ENCODE measurements at regions not wholly inside any gene's neighbourhood (a gene's known extent, or its start where the extent isn't known, plus 50 kb on each side); places are given as distances from the start of the nearest gene placed in this dataset.

GRCh38 chr2:9087121-9087681, 83.7 kb upstream of the MBOAT2 start:
- in situ Hi-C loops (cut with HindIII; ENCODE audit: low pct_unique_long_range_greater_than_20kb, low sequenced_read_pairs): no loop called here

GRCh38 chr2:9086465-9086864, 83.0 kb upstream of the MBOAT2 start:
- no peaks in the 10 kb centered on the region for H3K27me3 ChIP-seq (ENCODE audit: control insufficient read depth, insufficient read depth, low read length)
- no peaks in the 10 kb centered on the region for H3K9me3 ChIP-seq (ENCODE audit: control insufficient read depth, insufficient read depth, low read depth, low read length)
- CTCF ChIA-PET: no interaction called here
- intact Hi-C loops (cut with micrococcal nuclease; ENCODE audit: unreplicated experiment) (no loop called here), in situ Hi-C loops (cut with HindIII; ENCODE audit: low pct_unique_long_range_greater_than_20kb, low sequenced_read_pairs) (no loop called here)
- BruUV-seq (replicated peaks): no TSS peak
- DNase-seq (ENCODE audit: low read depth, low spot score) (no peak), ATAC-seq (no peak)
- H3K4me3 ChIP-seq (ENCODE audit: low read depth in 2 of 2, low read length in 2 of 2): no peak overlapping the region
- POLR2A ChIA-PET: interaction anchor here (0.7 kb wide), 1 partner anchor 55 kb away, joined by 4 read pairs; no protein-coding TSS in a partner anchor
- no peak overlapping the region for H3K27ac ChIP-seq (ENCODE audit: low read length)
- no peaks in the 10 kb centered on the region for H3K4me1 ChIP-seq (ENCODE audit: control insufficient read depth, insufficient read depth, low read length)
- no peaks in the 10 kb centered on the region for H3K36me3 ChIP-seq (ENCODE audit: control insufficient read depth, insufficient read depth, low read length)
- no peak for TF ChIP-seq REST (IDR thresholded peaks at IDR 0.05; ENCODE audit: insufficient read depth in 1 of 2, low read depth in 2 of 2, low read length in 1 of 2)
- TF ChIP-seq POLR2AphosphoS5 (IDR thresholded peaks at IDR 0.05; ENCODE audit: low read depth, low read length): no peak
- no peak for TF ChIP-seq CTCF (IDR thresholded peaks at IDR 0.05)
- TF ChIP-seq SIN3A (IDR thresholded peaks at IDR 0.05; ENCODE audit: borderline replicate concordance, insufficient read depth, low read depth, low read length): no peak
- TF ChIP-seq TCF7L2 (IDR thresholded peaks at IDR 0.05; ENCODE audit: low read depth, low read length): no peak

More at GRCh38 chr2:9087121-9087681, 83.7 kb upstream of the MBOAT2 start:
- Histone ChIP-seq H3K9me3 (ENCODE audit: control insufficient read depth, insufficient read depth, low read depth, low read length) (no peaks in the 10 kb centered on the region), H3K4me3 (ENCODE audit: low read depth in 2 of 2, low read length in 2 of 2) (no peak overlapping the region), H3K4me1 (ENCODE audit: control insufficient read depth, insufficient read depth, low read length) (no peaks in the 10 kb centered on the region), H3K36me3 (ENCODE audit: control insufficient read depth, insufficient read depth, low read length) (no peaks in the 10 kb centered on the region), H3K27ac (ENCODE audit: low read length) (no peak overlapping the region), H3K27me3 (ENCODE audit: control insufficient read depth, insufficient read depth, low read length) (no peaks in the 10 kb centered on the region)
- ChIA-PET POLR2A (interaction anchor here (0.7 kb wide), 1 partner anchor 55 kb away, joined by 4 read pairs; no protein-coding TSS in a partner anchor), CTCF (no interaction called here)
- intact Hi-C loops (cut with micrococcal nuclease; ENCODE audit: unreplicated experiment): no loop called here
- no peak for TF ChIP-seq SIN3A (IDR thresholded peaks at IDR 0.05; ENCODE audit: borderline replicate concordance, insufficient read depth, low read depth, low read length)
- TF ChIP-seq POLR2AphosphoS5 (IDR thresholded peaks at IDR 0.05; ENCODE audit: low read depth, low read length): no peak
- BruUV-seq (replicated peaks): no TSS peak
- ATAC-seq (no peak), DNase-seq (ENCODE audit: low read depth, low spot score) (no peak)

GRCh38 chr2:9085353-9085752, 81.9 kb upstream of the MBOAT2 start:
- DNase-seq (ENCODE audit: low read depth, low spot score): no peak
- ATAC-seq: no peak
- no TSS peak for BruUV-seq (replicated peaks)
- H3K27me3 ChIP-seq (ENCODE audit: control insufficient read depth, insufficient read depth, low read length): no peaks in the 10 kb centered on the region
- H3K36me3 ChIP-seq (ENCODE audit: control insufficient read depth, insufficient read depth, low read length): no peaks in the 10 kb centered on the region
- H3K27ac ChIP-seq (ENCODE audit: low read length): no peak overlapping the region
- no peaks in the 10 kb centered on the region for H3K4me1 ChIP-seq (ENCODE audit: control insufficient read depth, insufficient read depth, low read length)
- intact Hi-C loops (cut with micrococcal nuclease; ENCODE audit: unreplicated experiment) (no loop called here), in situ Hi-C loops (cut with HindIII; ENCODE audit: low pct_unique_long_range_greater_than_20kb, low sequenced_read_pairs) (no loop called here)
- no peak for TF ChIP-seq POLR2AphosphoS5 (IDR thresholded peaks at IDR 0.05; ENCODE audit: low read depth, low read length)
- TF ChIP-seq CTCF (IDR thresholded peaks at IDR 0.05): no peak
- TF ChIP-seq TCF7L2 (IDR thresholded peaks at IDR 0.05; ENCODE audit: low read depth, low read length): no peak
- no peak for TF ChIP-seq REST (IDR thresholded peaks at IDR 0.05; ENCODE audit: insufficient read depth in 1 of 2, low read depth in 2 of 2, low read length in 1 of 2)
- no peak for TF ChIP-seq SIN3A (IDR thresholded peaks at IDR 0.05; ENCODE audit: borderline replicate concordance, insufficient read depth, low read depth, low read length)
- no peaks in the 10 kb centered on the region for H3K9me3 ChIP-seq (ENCODE audit: control insufficient read depth, insufficient read depth, low read depth, low read length)
- ChIA-PET CTCF (no interaction called here), POLR2A (no interaction called here)
- H3K4me3 ChIP-seq (ENCODE audit: low read depth in 2 of 2, low read length in 2 of 2): no peak overlapping the region
